ENCODE measurements at regions not wholly inside any gene's neighbourhood (a gene's known extent, or its start where the extent isn't known, plus 50 kb on each side); places are given as distances from the start of the nearest gene placed in this dataset.

DNA sequence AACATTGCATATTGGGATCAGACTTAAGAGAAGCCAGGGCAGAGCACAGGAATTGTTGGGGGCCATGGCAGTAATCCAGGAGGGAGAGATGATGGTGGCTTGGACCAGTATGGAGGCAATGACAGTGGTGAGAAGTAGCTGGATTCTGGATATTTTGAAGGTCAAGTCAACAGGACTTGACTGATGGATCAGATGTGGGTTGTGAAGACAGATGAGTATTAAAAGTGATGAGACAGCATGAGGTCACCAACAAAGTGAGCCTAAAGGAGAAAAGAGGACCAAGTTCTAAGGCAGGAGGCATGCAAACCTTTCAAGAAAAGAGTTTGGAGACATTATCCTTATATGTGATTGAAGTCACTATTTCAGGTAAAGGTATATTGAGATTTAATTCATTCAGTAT is 56.6 kb upstream of the TIPARP start:
- POLR2A ChIA-PET: no interaction called here
- Mint-ChIP-seq H3K36me3 (ENCODE audit: insufficient read depth, unreplicated experiment) (no peaks in the 10 kb centered on the region), H3K9me3 (ENCODE audit: unreplicated experiment) (no peaks in the 10 kb centered on the region), H3K27ac (ENCODE audit: unreplicated experiment) (no peak overlapping the region), H3K4me3 (ENCODE audit: unreplicated experiment) (no peak overlapping the region), H3K4me1 (ENCODE audit: low read depth, unreplicated experiment) (no peaks in the 10 kb centered on the region), H3K27me3 (ENCODE audit: insufficient read depth, unreplicated experiment) (no peaks in the 10 kb centered on the region)
- no peaks in the 10 kb centered on the region for H3K9me3 ChIP-seq
- TF ChIP-seq, protein P1, sequence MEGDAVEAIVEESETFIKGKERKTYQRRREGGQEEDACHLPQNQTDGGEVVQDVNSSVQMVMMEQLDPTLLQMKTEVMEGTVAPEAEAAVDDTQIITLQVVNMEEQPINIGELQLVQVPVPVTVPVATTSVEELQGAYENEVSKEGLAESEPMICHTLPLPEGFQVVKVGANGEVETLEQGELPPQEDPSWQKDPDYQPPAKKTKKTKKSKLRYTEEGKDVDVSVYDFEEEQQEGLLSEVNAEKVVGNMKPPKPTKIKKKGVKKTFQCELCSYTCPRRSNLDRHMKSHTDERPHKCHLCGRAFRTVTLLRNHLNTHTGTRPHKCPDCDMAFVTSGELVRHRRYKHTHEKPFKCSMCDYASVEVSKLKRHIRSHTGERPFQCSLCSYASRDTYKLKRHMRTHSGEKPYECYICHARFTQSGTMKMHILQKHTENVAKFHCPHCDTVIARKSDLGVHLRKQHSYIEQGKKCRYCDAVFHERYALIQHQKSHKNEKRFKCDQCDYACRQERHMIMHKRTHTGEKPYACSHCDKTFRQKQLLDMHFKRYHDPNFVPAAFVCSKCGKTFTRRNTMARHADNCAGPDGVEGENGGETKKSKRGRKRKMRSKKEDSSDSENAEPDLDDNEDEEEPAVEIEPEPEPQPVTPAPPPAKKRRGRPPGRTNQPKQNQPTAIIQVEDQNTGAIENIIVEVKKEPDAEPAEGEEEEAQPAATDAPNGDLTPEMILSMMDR (IDR thresholded peaks at IDR 0.05; ENCODE audit: insufficient read depth in 1 of 2, low read depth in 1 of 2, low read length in 1 of 2, severe bottlenecking in 1 of 2, unreplicated experiment in 1 of 2): no peak
- H3K4me3 ChIP-seq (ENCODE audit: low read depth, low read length): no peak overlapping the region
- H3K27me3 ChIP-seq (replicated peaks; ENCODE audit: control insufficient read depth, insufficient read depth, low read length): no peaks in the 10 kb centered on the region
- CTCF ChIA-PET: no interaction called here
- no TSS peak for BruUV-seq (replicated peaks)
- intact Hi-C loops (cut with micrococcal nuclease; ENCODE audit: unreplicated experiment): no loop called here
- no peaks in the 10 kb centered on the region for H3K4me1 ChIP-seq
- DNase-seq: no peak
- no peaks in the 10 kb centered on the region for H3K36me3 ChIP-seq (ENCODE audit: control insufficient read depth, insufficient read depth, low read length)

DNA sequence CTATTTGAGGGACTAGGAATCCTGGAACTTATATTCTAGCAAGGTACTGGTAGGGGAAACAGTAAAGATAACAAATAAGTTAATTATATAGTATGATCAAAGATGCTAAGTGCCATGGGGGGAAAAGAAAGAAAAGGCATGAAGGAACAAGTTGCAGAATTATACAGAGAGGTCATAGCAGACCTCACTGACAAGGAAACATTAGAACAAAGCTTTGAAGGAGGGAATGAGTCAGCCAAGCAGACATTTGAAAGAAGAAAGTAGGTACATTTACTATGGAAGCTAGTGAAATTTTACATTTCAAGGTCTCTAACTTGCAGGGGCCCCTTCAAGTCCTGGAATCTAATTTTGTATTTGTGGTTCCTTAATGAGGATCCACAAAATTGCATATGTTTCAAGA is 57.2 kb upstream of the TIPARP start:
- Mint-ChIP-seq H3K27ac (ENCODE audit: unreplicated experiment) (no peak overlapping the region), H3K9me3 (ENCODE audit: unreplicated experiment) (no peaks in the 10 kb centered on the region), H3K4me1 (ENCODE audit: low read depth, unreplicated experiment) (peaks cover 2% of the 10 kb centered on the region), H3K36me3 (ENCODE audit: insufficient read depth, unreplicated experiment) (no peaks in the 10 kb centered on the region), H3K27me3 (ENCODE audit: insufficient read depth, unreplicated experiment) (no peaks in the 10 kb centered on the region), H3K4me3 (ENCODE audit: unreplicated experiment) (no peak overlapping the region)
- CTCF ChIA-PET: no interaction called here
- no peaks in the 10 kb centered on the region for H3K36me3 ChIP-seq (ENCODE audit: control insufficient read depth, insufficient read depth, low read length)
- BruUV-seq (replicated peaks): no TSS peak
- DNase-seq: no peak
- POLR2A ChIA-PET: no interaction called here
- TF ChIP-seq, protein P1 (IDR thresholded peaks at IDR 0.05; ENCODE audit: insufficient read depth in 1 of 2, low read depth in 1 of 2, low read length in 1 of 2, severe bottlenecking in 1 of 2, unreplicated experiment in 1 of 2): no peak
- H3K9me3 ChIP-seq: no peaks in the 10 kb centered on the region
- no peaks in the 10 kb centered on the region for H3K27me3 ChIP-seq (replicated peaks; ENCODE audit: control insufficient read depth, insufficient read depth, low read length)
- intact Hi-C loops (cut with micrococcal nuclease; ENCODE audit: unreplicated experiment): no loop called here
- no peak overlapping the region for H3K4me3 ChIP-seq (ENCODE audit: low read depth, low read length)
- no peaks in the 10 kb centered on the region for H3K4me1 ChIP-seq

DNA sequence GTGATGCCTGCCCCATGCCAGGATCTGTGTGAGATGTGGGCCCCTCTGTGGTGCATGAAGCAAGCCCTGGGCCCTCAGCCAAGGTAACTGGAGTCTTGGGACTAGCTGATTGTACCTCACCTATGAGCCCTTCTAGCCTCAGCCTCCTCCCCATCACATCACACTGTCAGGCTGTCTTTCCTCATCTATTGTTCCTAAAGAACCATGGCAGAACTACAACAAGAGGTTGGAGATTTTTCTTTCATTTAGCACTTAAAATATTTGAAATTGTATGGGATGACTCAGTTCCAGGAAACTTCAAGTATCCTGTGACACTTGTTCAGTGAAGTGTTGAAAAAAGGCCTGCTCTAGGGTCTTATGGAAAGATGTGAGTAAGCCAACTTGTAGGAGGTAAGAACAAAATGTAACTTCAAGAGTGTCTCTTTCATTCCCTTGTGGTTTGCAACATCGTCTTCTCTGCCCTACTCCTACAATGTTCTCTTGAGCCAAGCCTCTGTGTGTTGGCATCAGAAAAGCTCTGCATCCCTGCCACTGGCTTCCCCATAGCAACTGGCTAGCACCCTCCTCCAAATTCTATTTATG is 58.7 kb upstream of the TIPARP start:
- no TSS peak for BruUV-seq (replicated peaks)
- ChIA-PET CTCF (no interaction called here), POLR2A (no interaction called here)
- TF ChIP-seq, protein P1 (IDR thresholded peaks at IDR 0.05; ENCODE audit: insufficient read depth in 1 of 2, low read depth in 1 of 2, low read length in 1 of 2, severe bottlenecking in 1 of 2, unreplicated experiment in 1 of 2): no peak
- no peak overlapping the region for H3K27ac Mint-ChIP-seq (ENCODE audit: unreplicated experiment)
- H3K9me3 Mint-ChIP-seq (ENCODE audit: unreplicated experiment): no peaks in the 10 kb centered on the region
- Histone ChIP-seq H3K4me1 (no peaks in the 10 kb centered on the region), H3K27me3 (replicated peaks; ENCODE audit: control insufficient read depth, insufficient read depth, low read length) (no peaks in the 10 kb centered on the region), H3K9me3 (no peaks in the 10 kb centered on the region), H3K36me3 (ENCODE audit: control insufficient read depth, insufficient read depth, low read length) (no peaks in the 10 kb centered on the region), H3K4me3 (ENCODE audit: low read depth, low read length) (no peak overlapping the region)
- no peaks in the 10 kb centered on the region for H3K27me3 Mint-ChIP-seq (ENCODE audit: insufficient read depth, unreplicated experiment)
- H3K4me3 Mint-ChIP-seq (ENCODE audit: unreplicated experiment): no peak overlapping the region
- no peak for DNase-seq
- intact Hi-C loops (cut with micrococcal nuclease; ENCODE audit: unreplicated experiment): no loop called here
- no peaks in the 10 kb centered on the region for H3K36me3 Mint-ChIP-seq (ENCODE audit: insufficient read depth, unreplicated experiment)
- peaks cover 7% of the 10 kb centered on the region for H3K4me1 Mint-ChIP-seq (ENCODE audit: low read depth, unreplicated experiment)
